GM19351 (cell line): ENCODE measurements at regions not wholly inside any gene's neighbourhood (a gene's known extent, or its start where the extent isn't known, plus 50 kb on each side); places are given as distances from the start of the nearest gene placed in this dataset.
A peak's percentile ranks its signal among the peaks of the same experiment; 100 is the strongest.

Source experiments
- ATAC-seq: cut with Tn5 transposase; IDR thresholded peaks from one replicate; pipeline ENCODE4 v1.9.1; 2021; ENCODE audit warnings: mild to moderate bottlenecking, moderate library complexity; ENCODE audit not compliant: unreplicated experiment

DNA sequence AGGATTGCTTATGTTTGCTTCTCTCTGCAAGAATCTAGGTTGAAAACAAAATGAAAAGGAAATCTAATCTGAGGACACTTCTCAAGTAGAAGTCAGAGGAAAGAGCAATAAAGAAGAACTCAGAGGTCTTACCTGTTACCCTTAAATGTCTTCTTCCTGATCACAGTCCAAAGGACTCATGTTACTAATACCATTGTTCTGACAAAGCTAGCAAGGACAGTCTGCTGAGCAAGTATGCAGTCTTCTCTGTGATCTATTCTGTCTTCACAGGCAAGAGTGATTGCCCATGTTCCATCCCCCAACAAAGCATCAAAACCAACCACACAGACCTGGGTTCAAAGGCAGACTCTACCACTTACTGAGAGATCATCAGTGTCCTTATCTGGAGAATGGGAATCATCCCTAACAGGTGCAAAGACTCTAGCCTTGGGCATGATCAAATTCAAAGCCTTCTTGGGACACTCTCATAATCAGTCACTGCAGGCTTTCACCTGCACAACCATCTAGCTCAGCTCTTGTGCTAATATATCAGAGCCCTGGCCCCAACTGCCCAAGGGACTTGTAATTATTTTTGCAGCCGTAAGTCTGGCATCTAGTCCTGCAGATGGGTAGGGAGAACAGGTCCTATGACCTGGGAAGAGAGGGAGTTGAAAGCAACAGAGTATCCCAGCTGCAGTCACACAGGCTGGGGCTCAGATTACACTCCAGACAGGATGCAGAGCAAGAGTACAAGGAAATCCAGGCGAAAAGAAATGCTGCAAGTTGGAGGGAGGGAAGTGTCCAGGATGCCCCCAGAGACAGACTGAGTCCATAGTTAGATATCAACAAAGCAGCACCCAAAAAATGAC lies 97.9 kb upstream of the NUDT4 start:
- no peak for ATAC-seq

DNA sequence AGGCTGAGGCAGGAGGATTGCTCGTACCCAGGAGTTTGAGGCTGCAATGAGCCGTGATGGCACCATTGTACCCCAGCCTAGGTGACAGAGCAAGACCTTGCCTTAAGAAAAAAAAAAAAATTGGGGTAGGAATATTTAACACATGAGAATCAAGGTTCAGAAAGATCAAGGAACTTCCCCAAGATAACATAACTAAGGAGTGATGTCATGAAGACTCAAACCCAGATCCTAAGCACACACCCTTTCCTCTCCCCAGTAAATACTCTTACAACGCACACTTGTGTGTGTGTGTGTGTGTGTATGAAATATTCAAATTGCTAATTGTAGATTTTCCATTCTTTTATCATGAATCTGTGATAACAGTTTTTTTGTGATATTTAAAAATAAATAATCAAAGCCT lies 90.6 kb upstream of the NUDT4 start:
- no peak for ATAC-seq

DNA sequence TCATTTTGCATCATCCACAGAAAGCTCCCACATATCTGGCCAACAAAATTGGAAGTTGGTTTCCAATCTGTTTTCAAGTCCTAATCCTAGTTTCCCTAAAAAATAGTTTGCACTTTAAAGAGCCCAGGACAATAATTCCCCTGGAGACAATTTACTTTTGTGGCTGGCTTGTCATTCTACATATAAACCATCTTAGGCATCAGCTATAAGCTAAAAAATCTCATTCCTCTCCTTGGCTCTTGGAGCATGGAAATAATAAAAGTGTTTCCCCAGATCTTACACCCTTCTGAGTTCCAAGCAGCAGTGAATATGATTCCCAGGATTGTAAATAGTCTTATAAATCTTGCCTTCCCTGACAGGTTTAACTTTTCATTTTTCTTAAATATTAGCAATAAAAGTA lies 89.1 kb upstream of the NUDT4 start:
- ATAC-seq = no peak

DNA sequence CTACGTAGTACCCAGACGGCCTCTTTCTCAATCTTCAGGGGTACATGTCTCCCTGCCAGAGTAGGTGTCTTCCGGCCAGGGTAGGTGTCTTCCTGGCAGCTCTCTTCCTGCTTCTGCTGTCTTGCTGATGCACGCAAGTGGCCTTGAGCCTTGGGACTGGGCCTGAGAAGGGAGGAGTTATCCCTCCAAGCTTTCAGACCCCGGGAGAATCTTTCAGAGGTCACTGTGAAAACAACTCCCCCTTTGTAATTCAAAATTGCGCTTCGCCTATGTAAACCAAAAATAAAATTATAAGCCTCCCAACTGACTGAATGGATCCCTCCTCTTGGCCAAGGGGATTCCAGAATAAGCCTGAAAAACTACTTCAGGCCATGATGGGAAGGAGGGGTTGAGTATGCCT lies 87.3 kb upstream of the NUDT4 start:
- ATAC-seq = no peak

DNA sequence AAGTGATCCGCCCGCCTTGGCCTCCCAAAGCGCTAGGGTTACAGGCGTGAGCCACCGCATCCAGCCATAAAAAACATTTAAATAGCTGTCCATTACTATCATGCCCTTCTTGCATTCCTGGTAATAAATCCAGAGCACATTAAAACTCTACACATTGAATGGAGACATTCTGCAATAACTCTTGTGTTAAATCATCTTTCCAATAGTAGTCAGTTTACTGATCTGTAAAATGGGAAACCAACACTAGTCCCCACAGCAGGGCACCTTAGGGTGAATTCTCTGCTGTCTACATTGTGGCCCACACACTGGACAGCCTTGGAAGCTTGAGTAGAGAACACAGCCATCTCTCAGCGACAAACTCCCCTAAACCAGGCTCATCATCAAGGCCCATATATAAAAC lies 85.5 kb upstream of the NUDT4 start:
- no peak for ATAC-seq

DNA sequence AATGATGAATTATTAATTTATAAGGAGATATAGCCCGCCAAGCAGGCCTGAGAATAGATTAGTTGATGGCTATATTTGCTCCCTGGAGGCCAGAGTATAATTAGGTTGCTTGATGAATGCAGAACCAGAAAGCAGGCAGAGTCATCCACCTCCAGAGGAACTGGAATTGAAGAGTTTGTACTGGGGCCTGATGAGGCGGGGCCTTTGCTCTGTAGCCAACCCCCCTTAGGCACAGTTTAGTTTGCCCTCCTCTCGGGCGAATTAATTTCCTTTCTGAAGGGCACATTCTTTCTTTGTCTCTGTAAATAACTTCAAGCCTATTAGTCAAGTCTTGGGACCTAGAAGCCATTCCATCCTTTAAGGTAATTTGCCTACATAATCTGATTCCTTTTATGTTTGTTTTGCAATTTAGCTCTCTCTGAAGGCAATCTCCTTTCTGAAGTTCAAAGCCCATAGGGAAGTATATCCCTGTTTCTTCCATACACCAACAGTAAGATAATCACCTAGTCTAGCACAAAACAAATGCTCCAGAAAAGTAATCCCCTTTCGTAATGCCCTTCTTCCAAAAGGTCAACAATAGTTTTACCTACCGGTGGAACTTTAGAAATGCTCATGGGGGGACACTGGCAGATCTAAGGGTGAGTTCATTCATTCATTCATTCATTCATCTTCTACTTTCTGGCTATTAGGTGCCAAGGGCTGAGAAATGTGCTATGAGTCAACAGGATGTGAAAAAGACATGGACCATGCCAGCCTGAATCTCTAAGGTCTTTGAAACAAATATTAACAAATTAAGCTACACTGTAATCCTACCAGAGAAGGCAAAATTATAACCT lies 84.8 kb upstream of the NUDT4 start:
- ATAC-seq = no peak

DNA sequence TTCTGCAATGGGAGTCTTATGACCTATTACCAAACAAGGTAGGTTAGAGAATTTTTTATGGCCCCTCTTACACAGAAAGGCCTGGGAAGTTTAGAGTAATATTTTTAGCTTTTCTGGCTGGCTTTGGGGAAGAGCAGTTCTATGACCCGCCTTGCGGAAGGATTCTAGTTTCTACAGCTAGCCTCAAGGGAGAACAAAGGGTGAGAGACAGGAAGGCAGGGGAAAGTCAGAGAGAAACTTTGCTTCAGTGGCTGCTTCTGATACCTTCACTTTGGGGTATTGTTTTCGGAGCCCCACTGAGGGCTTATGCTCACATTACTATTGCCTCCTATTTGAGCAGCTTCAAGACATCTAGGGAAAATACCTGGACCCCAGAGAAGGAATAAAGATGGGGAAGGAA lies 80.7 kb upstream of the NUDT4 start:
- ATAC-seq = peak; percentile 95

DNA sequence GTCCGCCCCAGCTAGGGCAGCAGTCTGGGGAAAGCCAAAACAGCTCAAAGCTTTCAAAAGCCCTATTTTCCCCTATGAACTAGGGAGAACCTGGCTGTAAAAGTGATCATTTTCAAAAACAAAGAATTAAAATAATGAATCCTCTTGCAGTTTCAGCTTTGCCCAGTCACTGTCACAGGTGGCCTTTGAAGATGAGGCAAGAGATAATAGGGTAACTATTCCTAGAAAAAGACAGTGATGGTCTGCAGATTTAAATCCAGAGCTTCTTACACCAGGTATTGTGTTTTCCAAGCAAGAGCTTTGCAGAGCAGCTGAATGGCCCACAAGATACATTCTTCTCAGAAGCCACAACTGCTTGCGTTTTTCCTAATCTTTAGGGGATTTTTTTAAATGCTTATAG lies 80.2 kb upstream of the NUDT4 start:
- ATAC-seq = no peak

DNA sequence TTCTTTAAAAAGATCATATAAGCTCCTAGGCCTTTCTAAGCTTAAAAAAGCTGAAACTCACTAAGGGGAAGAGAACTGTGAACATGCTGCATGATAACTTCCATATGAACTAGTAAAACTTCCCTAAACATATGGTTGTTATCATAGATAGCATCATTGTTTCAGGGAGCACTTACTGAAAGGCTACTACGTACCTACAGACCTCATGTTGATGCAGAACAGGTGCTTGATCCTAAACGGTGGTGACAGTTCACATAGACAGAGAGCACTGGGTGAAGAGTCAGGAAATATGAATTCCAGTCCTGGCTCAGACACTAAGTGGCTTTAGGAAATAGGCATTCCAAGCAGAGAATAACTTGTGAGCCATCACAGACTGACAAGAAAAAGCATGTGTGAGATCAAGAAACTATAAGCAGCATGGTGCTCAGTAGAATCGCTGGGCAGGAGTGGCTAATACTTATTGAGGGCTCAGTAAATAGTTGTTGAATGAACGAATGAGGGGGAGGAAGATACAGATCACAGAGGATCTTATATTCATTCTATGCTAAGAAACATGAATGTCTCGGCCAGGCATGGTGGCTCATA lies 78.4 kb upstream of the NUDT4 start:
- no peak for ATAC-seq

DNA sequence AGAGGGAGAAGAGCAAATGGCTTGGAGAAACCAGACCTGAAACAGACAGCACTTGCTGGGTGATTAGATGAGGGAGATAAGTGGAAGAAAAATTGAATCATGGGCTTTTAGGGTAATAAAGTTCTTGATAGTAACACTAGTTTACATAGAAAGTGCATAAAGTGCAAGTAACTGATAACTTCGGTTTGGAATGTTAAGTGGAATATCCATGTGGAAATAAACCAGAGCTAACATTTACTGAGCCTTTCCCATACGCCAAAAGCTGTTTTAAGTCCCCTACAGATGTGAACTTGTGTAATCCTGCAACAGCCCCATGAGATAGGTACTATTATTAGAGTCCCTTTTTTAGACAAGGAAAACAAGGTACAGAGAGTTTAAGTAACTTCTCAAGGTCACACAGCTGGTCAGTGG lies 77.1 kb upstream of the NUDT4 start:
- no peak for ATAC-seq

DNA sequence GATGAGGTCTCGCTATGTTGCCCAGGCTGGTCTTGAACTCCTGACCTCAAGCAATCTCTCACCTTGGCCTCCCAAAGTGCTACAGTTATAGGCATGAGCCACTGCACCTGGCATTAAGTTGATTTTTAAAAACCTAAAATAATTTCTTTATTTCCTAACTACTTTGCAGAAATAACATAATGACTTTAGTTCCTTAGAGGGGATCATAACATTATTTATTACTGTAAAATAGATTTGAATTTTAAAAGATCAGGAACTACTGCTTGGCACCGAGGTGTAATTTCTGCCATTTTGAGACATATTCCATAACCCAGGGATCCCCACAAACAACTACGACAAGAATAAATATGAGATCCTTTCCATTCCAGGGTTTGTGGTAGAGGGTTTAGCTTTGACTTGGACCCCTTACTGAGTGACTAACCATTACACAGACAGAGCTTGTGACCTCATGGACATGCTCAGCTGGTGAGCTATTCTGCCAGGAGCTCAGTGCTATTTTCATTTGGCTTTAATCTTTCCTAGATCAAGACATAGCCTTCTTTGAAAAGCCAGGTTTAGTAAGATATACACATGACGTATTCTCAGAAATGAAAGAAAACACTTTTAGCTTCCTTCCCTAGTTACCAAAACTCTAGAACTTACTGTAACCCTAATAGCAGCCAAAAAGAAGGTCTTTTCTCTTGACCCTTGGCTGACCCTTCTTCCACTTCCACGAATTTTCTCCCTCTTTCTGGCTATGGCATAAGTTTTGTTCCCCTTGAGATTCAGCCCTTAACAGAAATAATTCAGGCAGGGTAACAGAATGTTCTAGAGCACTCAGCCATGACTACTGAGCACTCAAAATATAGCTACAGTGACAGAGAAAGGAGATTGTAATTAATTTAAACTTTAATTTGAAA lies 75.1 kb upstream of the NUDT4 start:
- no peak for ATAC-seq

DNA sequence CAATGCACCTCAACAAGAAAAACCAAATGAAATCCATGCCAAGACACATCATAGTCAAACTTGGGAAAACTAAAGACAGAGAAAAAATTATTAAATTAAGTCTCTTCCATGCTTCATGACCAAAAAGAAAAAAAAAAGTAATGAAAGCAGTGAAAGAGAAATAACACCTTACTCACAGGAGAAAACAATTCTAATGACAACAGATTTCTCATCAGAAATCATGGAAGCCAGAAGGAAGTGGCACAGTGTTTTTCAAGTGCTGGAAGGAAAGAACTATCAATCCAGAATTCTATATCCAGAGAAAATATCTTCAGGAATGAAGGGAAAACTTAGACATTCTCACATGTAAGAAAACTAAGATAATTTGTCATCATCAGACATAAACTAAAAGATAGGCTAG lies 71.1 kb upstream of the NUDT4 start:
- no peak for ATAC-seq

DNA sequence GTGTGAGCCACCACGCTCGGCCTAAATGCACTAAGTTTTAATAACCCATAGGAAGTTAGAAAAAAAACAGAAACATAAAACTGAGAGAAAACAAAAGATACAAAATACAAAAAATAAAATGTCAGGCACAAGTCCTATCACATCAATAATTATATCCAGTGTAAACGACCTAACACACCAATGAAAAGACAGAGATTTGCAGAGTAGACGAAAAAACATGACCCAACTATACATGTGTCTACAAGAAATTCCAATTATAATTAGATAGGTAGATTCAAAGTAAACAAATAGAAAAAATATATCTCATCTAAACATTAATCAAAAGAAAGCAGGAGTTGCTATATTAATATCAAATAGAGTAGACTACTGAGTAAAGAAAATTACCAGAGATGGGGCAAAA lies 69.4 kb upstream of the NUDT4 start:
- ATAC-seq = no peak

DNA sequence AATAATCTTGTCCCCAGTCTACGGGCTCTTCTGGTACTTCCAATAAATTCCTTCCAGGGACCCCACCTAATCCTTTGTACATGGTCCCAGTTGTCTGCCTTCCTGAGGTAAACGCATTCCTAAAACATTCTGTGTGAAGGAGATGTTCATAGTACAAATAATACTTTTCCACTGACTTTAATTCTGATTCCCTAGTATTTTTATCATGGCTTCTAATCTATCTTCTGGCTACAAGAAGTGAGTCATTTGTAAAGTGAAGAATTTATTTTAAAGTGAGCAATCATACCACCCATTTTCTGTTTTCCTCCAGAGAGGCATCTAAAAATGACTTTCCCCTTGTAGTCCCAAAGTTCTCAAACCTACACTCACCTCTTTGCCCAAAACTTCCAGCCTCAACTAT lies 65.9 kb upstream of the NUDT4 start:
- ATAC-seq = no peak

DNA sequence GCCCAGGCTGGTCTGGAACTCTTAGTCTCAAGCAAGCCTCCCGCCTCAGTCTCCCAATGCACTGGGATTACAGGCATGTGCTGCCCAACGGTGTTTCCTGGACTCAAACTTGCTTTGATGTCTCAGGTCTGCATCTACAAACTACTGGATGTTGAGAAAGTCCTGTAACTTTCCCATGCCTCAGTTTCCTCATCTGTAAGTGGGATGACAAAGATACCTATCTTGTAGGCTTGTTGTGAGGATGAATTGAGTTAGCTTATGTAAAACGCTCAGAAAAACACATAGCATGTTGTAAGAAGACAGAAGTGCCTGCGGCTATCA lies 63.6 kb upstream of the NUDT4 start:
- no peak for ATAC-seq

DNA sequence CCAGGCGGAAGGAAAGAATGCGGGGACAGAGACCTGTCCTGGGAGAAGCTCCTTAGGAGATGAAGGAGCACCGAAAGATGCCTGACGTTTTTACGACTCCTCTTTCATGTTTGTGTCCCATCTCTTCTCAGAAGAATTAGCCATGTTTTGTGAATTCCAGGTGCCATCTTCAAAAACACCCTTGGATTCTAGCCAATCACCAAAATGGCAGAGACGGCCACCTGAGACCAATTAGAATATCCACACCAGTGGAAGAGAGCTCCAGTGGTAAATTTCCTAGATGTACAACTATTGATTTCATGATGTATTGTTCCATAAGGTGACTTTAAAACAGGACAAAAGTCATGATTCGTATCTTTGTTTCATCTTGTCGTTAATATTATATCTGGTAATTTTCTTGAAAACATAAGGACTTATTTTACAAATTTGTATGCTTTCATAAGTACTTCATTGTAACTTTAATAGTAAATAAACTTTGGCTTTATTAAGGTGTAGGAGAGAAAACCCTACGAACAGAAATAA lies 62.3 kb upstream of the NUDT4 start:
- ATAC-seq = no peak

DNA sequence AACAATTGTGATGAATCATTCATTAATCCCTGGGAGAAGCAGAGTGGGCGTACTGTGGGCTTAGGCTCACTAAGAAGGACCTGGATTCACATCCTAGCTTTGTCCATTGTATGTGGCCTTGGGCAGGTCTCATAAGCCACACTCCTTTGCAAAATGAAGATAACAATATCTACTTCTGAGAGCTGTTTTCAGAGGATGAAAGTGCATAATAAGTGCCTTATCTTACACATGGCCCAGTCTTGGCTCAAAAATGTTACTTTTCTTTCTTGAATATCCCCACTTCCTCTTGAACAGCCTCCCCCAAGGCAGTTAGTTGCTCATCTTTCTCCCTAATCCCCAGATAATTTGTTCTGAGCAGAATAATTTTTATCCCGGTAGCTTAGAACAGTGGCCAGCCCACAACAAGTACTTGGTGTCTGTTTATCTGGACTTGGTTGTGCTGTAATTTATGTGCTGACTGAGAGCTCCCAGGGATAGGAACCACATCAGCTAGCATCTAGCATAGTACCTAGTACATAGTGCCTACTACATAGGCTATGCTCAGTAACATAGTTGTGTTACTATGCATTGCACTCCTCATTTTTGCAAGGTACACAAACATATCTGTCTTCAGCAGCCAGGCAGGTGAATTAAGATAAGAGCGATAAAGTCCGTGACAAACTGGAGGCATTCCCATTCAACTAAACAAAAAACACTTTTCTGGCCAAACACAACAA lies 61.7 kb upstream of the NUDT4 start:
- ATAC-seq = no peak

DNA sequence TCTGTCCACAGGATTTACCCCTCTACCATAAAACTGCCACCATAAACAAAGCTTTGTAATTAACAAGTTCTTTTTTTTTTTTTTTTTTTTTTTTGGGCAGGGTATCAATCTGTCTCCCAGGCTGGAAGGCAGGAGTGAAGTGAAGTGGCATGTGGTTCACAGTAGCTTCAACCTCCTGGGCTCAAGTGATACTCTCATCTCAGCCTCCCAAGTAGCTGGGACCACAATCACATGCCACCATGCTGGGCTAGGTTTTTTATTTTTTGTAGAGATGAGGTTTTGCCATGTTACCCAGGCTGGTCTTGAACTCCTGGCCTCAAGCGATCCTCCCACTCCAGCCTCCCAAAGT lies 61.1 kb upstream of the NUDT4 start:
- ATAC-seq = no peak

DNA sequence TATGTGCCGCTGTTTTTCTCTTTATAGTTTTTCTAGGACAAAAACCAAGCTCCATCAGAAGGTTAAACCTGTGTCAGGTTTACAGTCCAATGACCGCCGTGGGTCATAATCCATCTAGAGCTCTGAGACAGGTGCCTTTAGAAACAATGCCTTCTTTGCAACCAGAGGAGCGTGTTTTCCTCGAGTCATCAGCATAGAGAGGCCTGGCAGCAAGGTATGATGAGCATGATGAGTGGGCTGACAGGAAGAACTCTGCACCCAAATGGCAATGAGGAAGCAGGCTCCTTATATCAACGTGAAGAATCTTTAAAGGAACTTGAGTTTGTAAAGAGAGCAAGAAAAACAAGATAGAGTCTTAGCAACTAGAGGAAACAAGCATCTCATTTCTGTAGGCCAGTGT lies 60.5 kb upstream of the NUDT4 start:
- ATAC-seq = no peak
